ENCODE measurements at regions not wholly inside any gene's neighbourhood (a gene's known extent, or its start where the extent isn't known, plus 50 kb on each side); places are given as distances from the start of the nearest gene placed in this dataset.

- no peak for FAIRE-seq
- no peak for ATAC-seq
- Histone ChIP-seq H3K9me3 (ENCODE audit: low read length) (no peaks in the 10 kb centered on the region), H3K36me3 (replicated peaks in 1 of 2; ENCODE audit: control insufficient read depth in 1 of 2, insufficient read depth in 2 of 2, low read length in 2 of 2) (no peaks in the 10 kb centered on the region), H2AFZ (ENCODE audit: low read length) (no peak overlapping the region), H3K4me1 (ENCODE audit: insufficient read depth, low read length) (no peaks in the 10 kb centered on the region), H3K27ac (ENCODE audit: extremely low read length, insufficient read depth, low read length) (no peak overlapping the region), H3K4me3 (replicated peaks in 1 of 3; ENCODE audit: insufficient read depth in 1 of 3, low read depth in 2 of 3, low read length in 3 of 3) (no peak overlapping the region), H3K79me2 (ENCODE audit: insufficient read depth, low read length) (no peaks in the 10 kb centered on the region), H3K27me3 (ENCODE audit: control insufficient read depth in 1 of 2, insufficient read depth in 2 of 2, low read length in 2 of 2) (no peaks in the 10 kb centered on the region), H3K4me2 (ENCODE audit: low read depth, low read length) (no peak overlapping the region), H4K20me1 (ENCODE audit: insufficient read depth, low read length) (no peaks in the 10 kb centered on the region), H3K9ac (ENCODE audit: insufficient read depth, low read depth, low read length) (no peak overlapping the region)
- POLR2A ChIA-PET: no interaction called here
- 0% methylated on average over 1 of the region's 1 CpG for WGBS (ENCODE audit: low lambda C conversion rate)
- TF ChIP-seq ZNF766 (CRISPR knock-in tag; IDR thresholded peaks at IDR 0.05; ENCODE audit: borderline replicate concordance) (no peak), ZNF362 (CRISPR knock-in tag; IDR thresholded peaks at IDR 0.05; ENCODE audit: borderline replicate concordance) (no peak), ZBTB49 (CRISPR knock-in tag; IDR thresholded peaks at IDR 0.05; ENCODE audit: borderline replicate concordance) (no peak), FOXO1 (CRISPR knock-in tag; IDR thresholded peaks at IDR 0.05) (no peak), SAFB2 (CRISPR knock-in tag; IDR thresholded peaks at IDR 0.05; ENCODE audit: borderline replicate concordance, low read depth) (no peak), THYN1 (CRISPR knock-in tag; IDR thresholded peaks at IDR 0.05; ENCODE audit: borderline replicate concordance, low read depth) (no peak), NFE2L1 (CRISPR knock-in tag; IDR thresholded peaks at IDR 0.05; ENCODE audit: borderline replicate concordance) (no peak), HNF1A (IDR thresholded peaks at IDR 0.05; ENCODE audit: low read depth) (no peak), HNF1A (CRISPR knock-in tag; IDR thresholded peaks at IDR 0.05; ENCODE audit: borderline replicate concordance) (no peak), NCOR1 (IDR thresholded peaks at IDR 0.05; ENCODE audit: borderline replicate concordance, low read length) (no peak), ZNF83 (CRISPR knock-in tag; IDR thresholded peaks at IDR 0.05; ENCODE audit: borderline replicate concordance) (no peak)
- in situ Hi-C loops (cut with HindIII; ENCODE audit: extremely low pct_ligation_motif_present, low pct_unique_long_range_greater_than_20kb): no loop called here
- intact Hi-C loops (cut with micrococcal nuclease; ENCODE audit: unreplicated experiment): no loop called here
- no peak for DNase-seq (ENCODE audit: low spot score)
- CTCF ChIA-PET (ENCODE audit: low intra/inter-chr PET ratio, low total read pairs): no interaction called here
- BruUV-seq (replicated peaks): no TSS peak
Measured at GRCh38 chr6:95686895-95687294, 109.6 kb downstream of the MANEA start.

All from HepG2 (cell line).